Neuronal stem cell (in vitro differentiated cells): ENCODE measurements at regions not wholly inside any gene's neighbourhood (a gene's known extent, or its start where the extent isn't known, plus 50 kb on each side); places are given as distances from the start of the nearest gene placed in this dataset.

ENCODE experiments used
- DNase-seq: peaks from one replicate; pipeline ENCODE4 v3.0.0-alpha.2; 2013; ENCODE audit warnings: low spot score
- H2AFZ ChIP-seq: one replicate; pipeline ENCODE4 v1.6.1; 2013; ENCODE audit warnings: mild to moderate bottlenecking, low read length, inconsistent platforms
- H2AK5ac ChIP-seq: 2 replicates; pipeline ENCODE4 v1.6.1; 2013; ENCODE audit warnings: low read depth, mild to moderate bottlenecking, inconsistent platforms, low read length, moderate library complexity, mixed read lengths
- H2BK120ac ChIP-seq: 2 replicates; pipeline ENCODE4 v1.6.1; 2013; ENCODE audit warnings: low read depth, mild to moderate bottlenecking, inconsistent platforms, low read length, moderate library complexity, mixed read lengths
- H2BK12ac ChIP-seq: one replicate; pipeline ENCODE4 v1.6.1; 2013; ENCODE audit warnings: low read length, inconsistent platforms
- H2BK15ac ChIP-seq: 2 replicates; pipeline ENCODE4 v1.6.1; 2013; ENCODE audit warnings: mild to moderate bottlenecking, low read length, inconsistent platforms, mixed read lengths
- H2BK5ac ChIP-seq: one replicate; pipeline ENCODE4 v1.6.1; 2013; ENCODE audit warnings: inconsistent platforms, mild to moderate bottlenecking, low read length, moderate library complexity
- H3K14ac ChIP-seq: one replicate; pipeline ENCODE4 v1.6.1; 2013; ENCODE audit warnings: low read length, inconsistent platforms
- H3K18ac ChIP-seq: 2 replicates; pipeline ENCODE4 v1.6.1; 2013; ENCODE audit warnings: low read length, inconsistent platforms
- H3K23ac ChIP-seq: 2 replicates; pipeline ENCODE4 v1.6.1; 2013; ENCODE audit warnings: low read depth, mild to moderate bottlenecking, mixed read lengths, low read length, inconsistent platforms; ENCODE audit not compliant: poor library complexity
- H3K27ac ChIP-seq: replicated peaks from 3 replicates; pipeline ENCODE4 v1.5.1; 2013; ENCODE audit warnings: low read length, inconsistent platforms
- H3K27me3 ChIP-seq, 3 experiments: 2 replicates each; pipeline ENCODE4 v1.6.1; 2013; ENCODE audit warnings: low read length in 3 of 3, mild to moderate bottlenecking in 2 of 3, inconsistent platforms in 1 of 3, low read depth in 1 of 3, mixed read lengths in 1 of 3, moderate library complexity in 1 of 3; ENCODE audit not compliant: control insufficient read depth in 3 of 3, insufficient read depth in 3 of 3
- H3K36me3 ChIP-seq, 2 donors: replicated peaks in 1 of 2; 2 replicates each; pipeline ENCODE4 v1.6.1; 2013; ENCODE audit warnings: low read length in 2 of 2; ENCODE audit not compliant: control insufficient read depth in 2 of 2, insufficient read depth in 2 of 2
- H3K4ac ChIP-seq: 2 replicates; pipeline ENCODE4 v1.6.1; 2013; ENCODE audit warnings: inconsistent platforms, mild to moderate bottlenecking, low read length, moderate library complexity
- H3K4me1 ChIP-seq, 2 donors: 1 replicate in 1 of 2; 2 replicates in 1 of 2; pipeline ENCODE4 v1.6.1; 2013; ENCODE audit warnings: low read length in 2 of 2, low read depth in 1 of 2; ENCODE audit not compliant: control insufficient read depth in 2 of 2, insufficient read depth in 1 of 2
- H3K4me2 ChIP-seq: one replicate; pipeline ENCODE4 v1.6.1; 2013; ENCODE audit warnings: mild to moderate bottlenecking, low read length, inconsistent platforms; ENCODE audit not compliant: insufficient read depth, poor library complexity, severe bottlenecking
- H3K4me3 ChIP-seq, 2 donors: 2 replicates each; pipeline ENCODE4 v1.5.1; 2013; ENCODE audit warnings: low read length in 2 of 2, mild to moderate bottlenecking in 2 of 2, inconsistent platforms in 1 of 2, moderate library complexity in 1 of 2
- H3K79me1 ChIP-seq: one replicate; pipeline ENCODE4 v1.6.1; 2013; ENCODE audit warnings: low read depth, mild to moderate bottlenecking, inconsistent platforms, low read length, moderate library complexity
- H3K9ac ChIP-seq: one replicate; pipeline ENCODE4 v1.6.1; 2013; ENCODE audit warnings: mild to moderate bottlenecking, low read depth, low read length, inconsistent platforms; ENCODE audit not compliant: poor library complexity
- H3K9me3 ChIP-seq, 2 donors: replicated peaks in 1 of 2; 2 replicates each; pipeline versions ENCODE3 to v1.6.1; 2013; ENCODE audit warnings: low read length in 2 of 2, mild to moderate bottlenecking in 2 of 2, inconsistent platforms in 1 of 2, low read depth in 1 of 2, mixed read lengths in 1 of 2, moderate library complexity in 1 of 2; ENCODE audit not compliant: control insufficient read depth in 2 of 2, insufficient read depth in 1 of 2
- H4K8ac ChIP-seq: one replicate; pipeline ENCODE4 v1.6.1; 2013; ENCODE audit warnings: low read depth, mild to moderate bottlenecking, inconsistent platforms, low read length, moderate library complexity
- H4K91ac ChIP-seq: one replicate; pipeline ENCODE4 v1.6.1; 2013; ENCODE audit warnings: low read length, low read depth, mild to moderate bottlenecking, inconsistent platforms; ENCODE audit not compliant: poor library complexity
- WGBS, 2 donors: extraction: QIAGEN DNeasy Blood & Tissue Kit; methylation state at CpG; one replicate each; pipeline ENCODE4 v1.1.7; 2013; ENCODE audit warnings: missing lambda C conversion rate in 2 of 2, mixed read lengths in 1 of 2; ENCODE audit not compliant: insufficient read length in 2 of 2, insufficient replicate concordance in 1 of 2; ENCODE audit errors: extremely low coverage in 2 of 2; 5-methylcytosine and 5-hydroxymethylcytosine counted together

DNA sequence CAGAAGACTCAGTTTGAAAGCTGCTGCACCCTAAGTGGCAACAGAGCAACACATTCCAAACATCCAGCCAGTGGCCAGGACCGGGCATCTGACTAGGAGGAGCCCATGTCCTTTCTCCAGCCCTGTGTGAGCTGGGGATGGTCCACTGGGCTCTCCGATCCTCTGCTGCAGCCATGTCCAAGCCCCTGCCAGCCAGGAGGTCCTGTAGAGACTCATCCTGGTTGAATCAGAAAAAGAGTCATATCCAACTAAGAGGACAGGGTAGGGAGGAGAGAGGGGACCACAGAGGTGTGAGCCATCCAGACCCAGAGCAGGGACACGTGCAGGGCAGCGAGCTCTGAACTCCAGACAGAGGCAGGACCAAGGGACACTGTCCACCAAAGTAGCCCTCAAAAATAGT, 163.0 kb upstream of the CDH5 start:
- H3K4me2 ChIP-seq, result no peak overlapping the region
- no peak overlapping the region for H2BK15ac ChIP-seq
- H3K23ac ChIP-seq, result no peak overlapping the region
- no peak overlapping the region for H4K8ac ChIP-seq
- no peaks in the 10 kb centered on the region for H3K27me3 ChIP-seq
- H3K14ac ChIP-seq, result no peak overlapping the region
- no peak overlapping the region for H2BK12ac ChIP-seq
- H2BK5ac ChIP-seq, result no peak overlapping the region
- H3K4me3 ChIP-seq, result no peak overlapping the region
- no peak overlapping the region for H4K91ac ChIP-seq
- H3K79me1 ChIP-seq, result no peaks in the 10 kb centered on the region
- H3K4me1 ChIP-seq, result no peaks in the 10 kb centered on the region
- no peak overlapping the region for H2AFZ ChIP-seq
- no CpG with 5 or more reads among the region's 4 CpGs for WGBS, 2 donors
- H3K36me3 ChIP-seq, result no peaks in the 10 kb centered on the region
- no peaks in the 10 kb centered on the region for H3K9me3 ChIP-seq
- H2AK5ac ChIP-seq, result no peak overlapping the region
- no peak overlapping the region for H3K9ac ChIP-seq
- DNase-seq, result no peak
- no peak overlapping the region for H3K18ac ChIP-seq
- no peak overlapping the region for H3K27ac ChIP-seq
- no peak overlapping the region for H2BK120ac ChIP-seq
- no peak overlapping the region for H3K4ac ChIP-seq

DNA sequence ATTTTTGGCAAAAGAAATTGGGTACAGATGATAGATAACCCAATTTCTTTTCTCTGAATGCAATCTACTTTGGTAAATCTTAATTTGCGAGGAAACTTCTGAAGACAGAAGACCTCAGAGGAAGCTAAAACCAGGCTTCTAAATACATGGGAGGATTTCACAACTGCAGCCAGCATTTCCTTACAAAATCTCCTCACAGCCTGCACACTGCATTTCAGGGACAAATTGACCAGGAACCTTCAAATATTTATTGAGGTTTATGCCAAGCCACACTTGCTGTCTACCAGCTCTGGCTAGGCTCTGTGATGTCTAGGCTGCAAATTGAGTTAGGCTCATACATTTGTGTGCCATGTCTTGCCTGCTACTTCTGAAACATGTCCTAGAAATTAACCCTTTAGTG, 167.3 kb upstream of the CDH5 start:
- Histone ChIP-seq H3K27ac (no peak overlapping the region), H3K4me1 (no peaks in the 10 kb centered on the region), H3K4ac (no peak overlapping the region), H2BK5ac (no peak overlapping the region), H3K18ac (no peak overlapping the region), H4K91ac (no peak overlapping the region), H2BK120ac (no peak overlapping the region), H3K14ac (no peak overlapping the region), H3K9me3 (no peaks in the 10 kb centered on the region), H3K36me3 (no peaks in the 10 kb centered on the region), H2BK15ac (no peak overlapping the region), H2AFZ (no peak overlapping the region), H2AK5ac (no peak overlapping the region), H3K79me1 (no peaks in the 10 kb centered on the region), H2BK12ac (no peak overlapping the region), H3K27me3 (no peaks in the 10 kb centered on the region), H3K23ac (no peak overlapping the region), H3K9ac (no peak overlapping the region), H3K4me3 (no peak overlapping the region), H4K8ac (no peak overlapping the region), H3K4me2 (no peak overlapping the region)
- no peak for DNase-seq
- no CpG with 5 or more reads among the region's 1 CpG for WGBS, 2 donors

DNA sequence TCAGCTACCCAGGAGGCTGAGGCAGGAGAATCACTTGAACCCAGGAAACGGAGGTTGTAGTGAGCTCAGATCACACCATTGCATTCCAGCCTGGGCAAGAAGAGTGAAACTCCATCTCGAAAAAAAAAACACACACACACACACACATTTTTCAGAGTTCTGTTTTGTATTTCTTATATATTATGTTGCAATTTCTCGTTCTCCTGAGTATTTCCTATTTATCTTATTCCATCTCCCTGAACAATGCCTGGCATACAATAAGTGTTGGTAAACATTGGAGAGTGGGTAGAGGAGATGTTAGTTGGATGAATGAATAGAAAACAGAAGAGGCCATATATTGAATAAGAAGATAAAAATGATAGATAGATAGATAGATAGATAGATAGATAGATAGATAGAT, 167.8 kb upstream of the CDH5 start:
- H3K9ac ChIP-seq, result no peak overlapping the region
- no peak overlapping the region for H3K4me3 ChIP-seq
- no peaks in the 10 kb centered on the region for H3K27me3 ChIP-seq
- DNase-seq, result no peak
- no peak overlapping the region for H4K8ac ChIP-seq
- no peak overlapping the region for H3K14ac ChIP-seq
- H3K27ac ChIP-seq, result no peak overlapping the region
- H3K4ac ChIP-seq, result no peak overlapping the region
- H2BK120ac ChIP-seq, result no peak overlapping the region
- no peaks in the 10 kb centered on the region for H3K9me3 ChIP-seq
- WGBS, 2 donors, result no CpG with 5 or more reads among the region's 3 CpGs
- no peaks in the 10 kb centered on the region for H3K79me1 ChIP-seq
- no peak overlapping the region for H2AFZ ChIP-seq
- no peak overlapping the region for H3K18ac ChIP-seq
- H3K4me1 ChIP-seq, result no peaks in the 10 kb centered on the region
- H3K23ac ChIP-seq, result no peak overlapping the region
- no peaks in the 10 kb centered on the region for H3K36me3 ChIP-seq
- H2BK15ac ChIP-seq, result no peak overlapping the region
- H4K91ac ChIP-seq, result no peak overlapping the region
- no peak overlapping the region for H2BK12ac ChIP-seq
- H3K4me2 ChIP-seq, result no peak overlapping the region
- no peak overlapping the region for H2BK5ac ChIP-seq
- no peak overlapping the region for H2AK5ac ChIP-seq

DNA sequence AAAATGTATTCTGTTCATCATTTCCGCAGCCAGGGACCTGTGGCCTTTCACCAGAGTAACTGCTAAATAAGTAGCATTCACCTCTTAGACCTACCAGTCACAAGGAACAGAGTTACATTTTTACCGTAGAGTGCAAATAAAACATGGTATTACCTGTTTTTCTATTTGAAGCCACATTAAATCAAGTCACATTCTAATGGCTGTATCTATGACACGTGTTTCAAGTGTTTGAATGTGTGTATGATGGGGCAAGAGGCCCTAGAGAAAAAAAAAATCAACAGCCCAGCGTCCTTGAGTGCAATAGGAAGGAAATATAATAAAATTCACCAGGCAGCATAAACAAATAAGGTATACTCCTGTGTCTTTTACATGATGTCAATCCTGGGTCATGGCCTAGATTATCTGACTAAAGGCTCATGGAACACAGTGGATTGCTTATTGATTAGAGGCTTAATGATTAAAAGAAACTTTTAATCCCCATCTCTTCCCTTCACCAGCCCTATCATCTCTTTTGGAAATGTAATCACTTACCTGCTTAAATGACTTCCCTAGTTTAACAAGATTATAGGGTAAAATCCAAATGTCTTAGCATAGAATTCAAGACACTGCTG, 168.7 kb upstream of the CDH5 start:
- Histone ChIP-seq H2AFZ (no peak overlapping the region), H2BK5ac (no peak overlapping the region), H3K9me3 (no peaks in the 10 kb centered on the region), H4K8ac (no peak overlapping the region), H3K27ac (no peak overlapping the region), H3K4me2 (no peak overlapping the region), H3K79me1 (no peaks in the 10 kb centered on the region), H3K27me3 (no peaks in the 10 kb centered on the region), H3K4me3 (no peak overlapping the region), H2BK15ac (no peak overlapping the region), H3K23ac (no peak overlapping the region), H3K4me1 (no peaks in the 10 kb centered on the region), H3K14ac (no peak overlapping the region), H2BK120ac (no peak overlapping the region), H3K9ac (no peak overlapping the region), H3K36me3 (no peaks in the 10 kb centered on the region), H3K4ac (no peak overlapping the region), H4K91ac (no peak overlapping the region), H3K18ac (no peak overlapping the region), H2BK12ac (no peak overlapping the region), H2AK5ac (no peak overlapping the region)
- no peak for DNase-seq
- WGBS, 2 donors, result no CpG with 5 or more reads among the region's 4 CpGs
